ENCODE measurements at regions not wholly inside any gene's neighbourhood (a gene's known extent, or its start where the extent isn't known, plus 50 kb on each side); places are given as distances from the start of the nearest gene placed in this dataset.
"Not testable (repeated sequence)": the region's sequence is repeated elsewhere in the genome, so short reads cannot be mapped to it uniquely, and the experiment has no call there.

DNA sequence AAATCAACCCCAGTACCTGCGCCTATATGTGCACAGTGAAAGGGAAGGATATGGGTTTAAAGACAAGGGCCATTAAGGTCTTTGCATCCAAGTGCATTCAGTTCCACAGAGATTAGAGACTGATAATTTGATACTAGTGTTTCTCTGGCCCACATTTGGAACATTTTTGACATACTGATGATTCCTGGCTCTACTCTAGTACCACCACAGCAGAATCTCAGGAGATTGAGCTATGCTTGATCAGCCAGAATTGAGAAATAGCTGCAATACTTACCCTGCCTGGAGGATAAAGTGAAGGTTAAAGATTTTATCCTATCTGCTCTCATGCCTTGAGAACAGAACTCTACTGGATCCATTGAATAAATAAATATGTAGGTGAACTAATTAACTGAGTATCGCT, 1267.8 kb downstream of the SUCLG1 start:
- Histone ChIP-seq H3K27ac (no peak overlapping the region), H3K9me3 (no peaks in the 10 kb centered on the region), H3K27me3 (no peaks in the 10 kb centered on the region), H3K4me1 (no peaks in the 10 kb centered on the region), H3K4me3 (no peak overlapping the region), H3K36me3 (no peaks in the 10 kb centered on the region)
- intact Hi-C loops (cut with DNase I): no loop called here
- 89 to 94% methylated on average over 2 of the region's 2 CpGs for WGBS, 2 donors
- ATAC-seq (no peak), FAIRE-seq (no peak), DNase-seq (no peak)
- TF ChIP-seq, protein P1, sequence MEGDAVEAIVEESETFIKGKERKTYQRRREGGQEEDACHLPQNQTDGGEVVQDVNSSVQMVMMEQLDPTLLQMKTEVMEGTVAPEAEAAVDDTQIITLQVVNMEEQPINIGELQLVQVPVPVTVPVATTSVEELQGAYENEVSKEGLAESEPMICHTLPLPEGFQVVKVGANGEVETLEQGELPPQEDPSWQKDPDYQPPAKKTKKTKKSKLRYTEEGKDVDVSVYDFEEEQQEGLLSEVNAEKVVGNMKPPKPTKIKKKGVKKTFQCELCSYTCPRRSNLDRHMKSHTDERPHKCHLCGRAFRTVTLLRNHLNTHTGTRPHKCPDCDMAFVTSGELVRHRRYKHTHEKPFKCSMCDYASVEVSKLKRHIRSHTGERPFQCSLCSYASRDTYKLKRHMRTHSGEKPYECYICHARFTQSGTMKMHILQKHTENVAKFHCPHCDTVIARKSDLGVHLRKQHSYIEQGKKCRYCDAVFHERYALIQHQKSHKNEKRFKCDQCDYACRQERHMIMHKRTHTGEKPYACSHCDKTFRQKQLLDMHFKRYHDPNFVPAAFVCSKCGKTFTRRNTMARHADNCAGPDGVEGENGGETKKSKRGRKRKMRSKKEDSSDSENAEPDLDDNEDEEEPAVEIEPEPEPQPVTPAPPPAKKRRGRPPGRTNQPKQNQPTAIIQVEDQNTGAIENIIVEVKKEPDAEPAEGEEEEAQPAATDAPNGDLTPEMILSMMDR (IDR thresholded peaks at IDR 0.05): no peak

DNA sequence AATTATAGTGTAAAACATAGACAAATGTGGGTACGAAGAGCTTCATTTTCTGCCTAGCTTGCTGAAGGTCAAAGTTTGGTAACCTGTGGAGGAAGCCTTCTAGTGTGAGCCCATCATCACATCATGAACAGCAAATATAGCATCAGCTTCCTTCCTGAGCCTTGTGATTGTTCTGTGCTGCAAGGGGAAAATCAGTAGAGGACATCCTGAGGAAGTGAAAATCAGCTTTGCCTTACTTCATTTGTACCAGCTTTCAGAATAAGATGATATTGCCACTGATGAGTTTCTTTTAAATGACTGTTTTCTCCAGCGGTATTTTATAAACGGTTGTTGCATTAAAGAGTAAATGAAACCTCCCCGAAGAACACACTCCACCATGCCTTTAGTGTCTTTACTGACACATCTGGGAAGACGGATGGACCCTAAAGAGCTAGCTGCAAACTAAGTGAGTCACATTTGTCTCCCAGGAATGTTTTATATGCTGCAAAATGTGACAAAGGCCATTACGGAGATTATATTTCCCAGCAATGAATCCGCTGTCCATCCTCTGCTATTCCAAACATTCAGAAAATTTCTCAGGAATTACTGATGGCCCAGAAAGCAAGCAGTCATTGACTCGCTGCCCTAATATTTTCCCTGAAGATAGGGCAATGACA, 1272.8 kb downstream of the SUCLG1 start:
- Histone ChIP-seq H3K4me3 (no peak overlapping the region), H3K27me3 (no peaks in the 10 kb centered on the region), H3K27ac (no peak overlapping the region), H3K9me3 (no peaks in the 10 kb centered on the region), H3K4me1 (no peaks in the 10 kb centered on the region), H3K36me3 (no peaks in the 10 kb centered on the region)
- TF ChIP-seq, protein P1 (IDR thresholded peaks at IDR 0.05): no peak
- intact Hi-C loops (cut with DNase I): no loop called here
- 69 to 75% methylated on average over 8 of the region's 8 CpGs for WGBS, 2 donors
- DNase-seq: no peak
- FAIRE-seq: no peak
- no peak for ATAC-seq

DNA sequence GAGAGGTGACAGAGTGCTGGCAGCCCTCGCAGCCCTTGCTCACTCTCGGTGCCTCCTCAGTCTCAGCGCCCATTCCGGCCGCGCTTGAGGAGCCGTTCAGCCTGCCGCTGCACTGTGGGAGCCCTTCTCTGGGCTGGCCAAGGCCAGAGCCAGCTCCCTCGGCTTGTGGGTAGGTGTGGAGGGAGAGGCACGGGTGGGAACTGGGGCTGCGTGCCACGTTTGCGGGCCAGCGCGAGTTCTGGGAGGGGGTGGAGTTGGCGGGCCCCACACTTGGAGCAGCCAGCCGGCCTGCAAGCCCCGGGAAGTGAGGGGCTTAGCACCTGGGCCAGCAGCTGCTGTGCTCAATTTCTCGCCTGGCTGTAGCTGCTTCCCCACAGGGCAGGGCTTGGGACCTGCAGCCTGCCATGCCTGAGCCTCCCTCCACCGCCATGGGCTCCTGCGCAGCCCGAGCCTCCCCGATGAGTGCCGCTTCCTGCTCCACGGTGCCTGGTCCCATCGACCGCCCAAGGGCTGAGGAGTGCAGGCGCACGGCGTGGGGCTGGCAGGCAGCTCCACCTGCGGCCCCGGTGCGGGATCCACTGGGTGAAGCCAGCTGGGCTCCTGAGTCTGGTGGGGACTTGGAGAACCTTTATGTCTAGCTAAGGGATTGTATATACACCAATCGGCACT, 1278.1 kb downstream of the SUCLG1 start:
- intact Hi-C loops (cut with DNase I); H3K36me3 ChIP-seq; H3K9me3 ChIP-seq; ATAC-seq; FAIRE-seq; H3K27ac ChIP-seq; H3K4me1 ChIP-seq; H3K4me3 ChIP-seq; H3K27me3 ChIP-seq: not testable (repeated sequence)
- 88 to 91% methylated on average over 34 of the region's 34 CpGs for WGBS, 2 donors
- DNase-seq: peak in 1 of 6 donors; percentile 68

DNA sequence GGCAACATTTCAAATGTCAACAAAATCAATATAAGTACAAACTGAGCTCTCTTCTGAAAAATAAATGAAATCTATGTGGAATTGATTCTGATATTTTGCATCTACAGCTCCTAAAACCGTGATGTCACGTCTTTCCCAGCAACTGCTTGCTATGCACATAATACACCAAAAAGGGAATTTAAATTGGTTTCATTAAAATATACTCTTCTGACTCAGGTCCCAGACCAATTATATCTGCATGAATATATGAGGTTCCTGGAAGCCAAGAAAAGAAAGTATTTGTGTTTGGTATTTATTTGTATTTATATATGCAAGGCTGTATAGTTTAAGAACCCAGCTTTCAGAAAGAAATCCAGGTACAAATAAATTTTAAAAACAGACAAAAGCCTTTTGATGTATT, 1282.5 kb downstream of the SUCLG1 start:
- no peaks in the 10 kb centered on the region for H3K4me1 ChIP-seq
- TF ChIP-seq, protein P1 (IDR thresholded peaks at IDR 0.05): no peak
- no peak overlapping the region for H3K27ac ChIP-seq
- FAIRE-seq (no peak), DNase-seq (no peak), ATAC-seq (no peak)
- H3K4me3 ChIP-seq: no peak overlapping the region
- no peaks in the 10 kb centered on the region for H3K27me3 ChIP-seq
- no peaks in the 10 kb centered on the region for H3K36me3 ChIP-seq
- no peaks in the 10 kb centered on the region for H3K9me3 ChIP-seq
- intact Hi-C loops (cut with DNase I): no loop called here
- 66 to 79% methylated on average over 2 of the region's 2 CpGs for WGBS, 2 donors

DNA sequence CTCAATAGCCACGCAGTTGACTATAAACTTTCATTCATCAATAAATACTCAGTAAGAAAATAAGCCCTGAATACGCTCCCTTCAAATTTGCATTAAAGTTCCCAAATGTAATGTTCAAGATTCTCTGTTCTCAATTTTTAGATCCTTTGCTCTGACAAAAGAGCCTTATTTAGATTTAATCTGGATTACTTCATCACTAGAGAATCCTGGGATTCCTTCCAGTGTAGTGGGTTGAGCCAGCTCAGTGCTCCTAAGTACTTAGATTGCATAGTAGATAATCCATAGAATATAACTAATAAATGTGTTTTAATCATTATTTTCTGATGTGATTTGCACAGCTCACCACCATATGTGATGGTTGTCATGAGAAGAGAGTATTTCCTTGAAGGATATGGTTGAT, 1286.2 kb downstream of the SUCLG1 start:
- ATAC-seq (no peak), DNase-seq (no peak), FAIRE-seq (no peak)
- no peaks in the 10 kb centered on the region for H3K36me3 ChIP-seq
- intact Hi-C loops (cut with DNase I): no loop called here
- no peak overlapping the region for H3K4me3 ChIP-seq
- H3K4me1 ChIP-seq: no peaks in the 10 kb centered on the region
- WGBS, 2 donors: 88 to 89% methylated on average over 2 of the region's 2 CpGs
- no peaks in the 10 kb centered on the region for H3K9me3 ChIP-seq
- H3K27ac ChIP-seq: no peak overlapping the region
- no peaks in the 10 kb centered on the region for H3K27me3 ChIP-seq
- TF ChIP-seq, protein P1 (IDR thresholded peaks at IDR 0.05): no peak

Data from pancreas (tissue), 10 donors.